CD4-positive, CD25-positive, alpha-beta regulatory T cell (primary cell): ENCODE measurements at regions not wholly inside any gene's neighbourhood (a gene's known extent, or its start where the extent isn't known, plus 50 kb on each side); places are given as distances from the start of the nearest gene placed in this dataset.

Experiments
- ATAC-seq, 2 donors: fragments of 150-1000 bp; cut with Tn5 transposase; one replicate each; pipeline ENCODE4 v1.10.0; 2021; ENCODE audit warnings: low read depth in 2 of 2, moderate number of reproducible peaks in 2 of 2, moderate library complexity in 1 of 2
- DNase-seq, 3 donors: peaks; one replicate each; pipeline versions ENCODE4 v3.0.0 to v3.0.0-alpha.2; 2012 to 2022; ENCODE audit warnings: mixed read lengths in 1 of 3
- H3K27ac ChIP-seq: one replicate; pipeline ENCODE4 v1.7.0; 2013; ENCODE audit warnings: mild to moderate bottlenecking, low read length; ENCODE audit not compliant: insufficient read depth, poor library complexity, severe bottlenecking
- H3K27me3 ChIP-seq: one replicate; pipeline ENCODE4 v1.7.0; 2013; ENCODE audit warnings: low read length; ENCODE audit not compliant: control insufficient read depth, insufficient read depth
- H3K36me3 ChIP-seq: one replicate; pipeline ENCODE4 v1.7.0; 2013; ENCODE audit warnings: mild to moderate bottlenecking, low read length, moderate library complexity; ENCODE audit not compliant: control insufficient read depth, insufficient read depth
- H3K4me1 ChIP-seq: 2 replicates; pipeline ENCODE4 v1.7.0; 2013; ENCODE audit warnings: mild to moderate bottlenecking, low read length; ENCODE audit not compliant: insufficient read depth, control insufficient read depth, poor library complexity, severe bottlenecking
- H3K4me3 ChIP-seq: one replicate; pipeline ENCODE4 v1.7.0; 2013; ENCODE audit warnings: low read depth, mild to moderate bottlenecking, low read length, moderate library complexity
- H3K9me3 ChIP-seq, 2 experiments: 1 replicate in 1 of 2; 2 replicates in 1 of 2; pipeline ENCODE4 v1.7.0; 2013; ENCODE audit warnings: low read length in 2 of 2, mild to moderate bottlenecking in 1 of 2, moderate library complexity in 1 of 2; ENCODE audit not compliant: control insufficient read depth in 2 of 2
- H3K27ac Mint-ChIP-seq, 3 donors: one replicate each; pipeline ENCODE4 v1.8.0; 2020 to 2022; ENCODE audit warnings: mild to moderate bottlenecking in 3 of 3, mixed read lengths in 3 of 3, moderate library complexity in 2 of 3
- H3K27me3 Mint-ChIP-seq: one replicate; pipeline ENCODE4 v1.8.0; 2022; ENCODE audit warnings: mild to moderate bottlenecking, mixed read lengths
- H3K36me3 Mint-ChIP-seq: one replicate; pipeline ENCODE4 v1.8.0; 2020; ENCODE audit warnings: mixed read lengths
- H3K4me1 Mint-ChIP-seq, 4 donors: one replicate each; pipeline ENCODE4 v1.8.0; 2020 to 2022; ENCODE audit warnings: mixed read lengths in 4 of 4, mild to moderate bottlenecking in 1 of 4
- H3K4me3 Mint-ChIP-seq, 4 donors: one replicate each; pipeline ENCODE4 v1.8.0; 2020 to 2022; ENCODE audit warnings: mild to moderate bottlenecking in 4 of 4, mixed read lengths in 4 of 4, moderate library complexity in 3 of 4
- H3K9me3 Mint-ChIP-seq, 7 donors: one replicate each; pipeline ENCODE4 v1.8.0; 2020 to 2022; ENCODE audit warnings: mixed read lengths in 7 of 7, mild to moderate bottlenecking in 3 of 7, moderate library complexity in 2 of 7

DNA sequence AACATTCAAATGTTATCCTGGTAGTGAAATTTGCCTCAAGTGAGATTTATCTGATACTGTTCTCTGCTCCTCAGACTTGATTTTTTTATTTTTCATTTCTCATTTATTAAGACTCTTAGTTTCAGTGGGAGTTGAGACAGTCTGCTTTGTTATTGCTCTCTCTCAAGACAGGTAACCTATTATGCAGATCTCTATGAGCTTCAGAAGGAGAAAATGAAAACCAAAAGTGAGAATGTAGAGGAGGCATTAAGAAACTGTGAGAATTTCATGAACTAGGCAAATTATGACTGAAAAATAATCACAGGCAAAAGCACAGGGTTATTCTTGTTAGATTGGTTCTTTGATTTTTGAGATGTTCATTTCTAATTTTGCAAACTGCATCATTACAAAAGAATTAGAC, 290.0 kb upstream of the CHORDC1 start:
- no peak overlapping the region for H3K4me3 Mint-ChIP-seq
- ATAC-seq = no peak
- no peak for DNase-seq
- no peaks in the 10 kb centered on the region for H3K4me1 Mint-ChIP-seq
- H3K4me3 ChIP-seq = no peak overlapping the region
- no peaks in the 10 kb centered on the region for H3K36me3 ChIP-seq
- H3K27me3 Mint-ChIP-seq = no peaks in the 10 kb centered on the region
- no peak overlapping the region for H3K27ac ChIP-seq
- no peaks in the 10 kb centered on the region for H3K9me3 ChIP-seq
- peaks cover 0 to 7% (median 2%) of the 10 kb centered on the region in 7 donors for H3K9me3 Mint-ChIP-seq
- no peak overlapping the region for H3K27ac Mint-ChIP-seq
- no peaks in the 10 kb centered on the region for H3K27me3 ChIP-seq
- no peaks in the 10 kb centered on the region for H3K4me1 ChIP-seq
- H3K36me3 Mint-ChIP-seq = no peaks in the 10 kb centered on the region

DNA sequence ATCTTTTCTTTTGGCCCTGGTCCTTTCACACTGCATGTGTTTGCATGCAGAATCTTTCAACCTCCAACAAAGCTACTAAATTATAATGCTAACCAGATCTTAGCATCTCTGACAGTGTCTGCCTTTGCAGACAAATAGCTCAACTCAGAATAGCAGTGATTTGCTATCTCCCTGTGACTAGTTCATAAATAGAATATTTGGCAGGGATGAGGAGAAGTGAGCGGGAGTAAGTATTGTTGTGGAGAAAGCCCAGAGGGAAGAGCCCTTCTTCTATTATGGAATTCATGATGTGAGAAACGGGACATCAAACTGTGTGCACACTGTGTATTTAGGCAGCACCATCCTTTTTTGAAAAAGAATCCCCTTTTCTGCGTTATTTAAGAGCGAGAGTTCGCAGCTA, 288.0 kb upstream of the CHORDC1 start:
- Histone ChIP-seq H3K27ac (no peak overlapping the region), H3K27me3 (no peaks in the 10 kb centered on the region), H3K4me3 (no peak overlapping the region), H3K4me1 (no peaks in the 10 kb centered on the region), H3K9me3 (no peaks in the 10 kb centered on the region), H3K36me3 (no peaks in the 10 kb centered on the region)
- ATAC-seq (no peak), DNase-seq (no peak)
- no peaks in the 10 kb centered on the region for H3K4me1 Mint-ChIP-seq
- no peak overlapping the region for H3K27ac Mint-ChIP-seq
- peaks cover 0 to 7% (median 3%) of the 10 kb centered on the region in 7 donors for H3K9me3 Mint-ChIP-seq
- no peak overlapping the region for H3K4me3 Mint-ChIP-seq
- no peaks in the 10 kb centered on the region for H3K36me3 Mint-ChIP-seq
- H3K27me3 Mint-ChIP-seq = no peaks in the 10 kb centered on the region

GRCh38 chr11:90500922-90501568, 278.2 kb upstream of the CHORDC1 start:
- ATAC-seq (no peak), DNase-seq (no peak)
- Histone ChIP-seq H3K27me3 (no peaks in the 10 kb centered on the region), H3K27ac (no peak overlapping the region), H3K36me3 (no peaks in the 10 kb centered on the region), H3K4me1 (no peaks in the 10 kb centered on the region), H3K4me3 (no peak overlapping the region), H3K9me3 (no peaks in the 10 kb centered on the region)
- Mint-ChIP-seq H3K9me3 (peaks cover 0 to 13% (median 6%) of the 10 kb centered on the region in 7 donors), H3K27me3 (no peaks in the 10 kb centered on the region), H3K4me1 (no peaks in the 10 kb centered on the region), H3K36me3 (no peaks in the 10 kb centered on the region), H3K4me3 (no peak overlapping the region), H3K27ac (no peak overlapping the region)

GRCh38 chr11:90496722-90497121, 273.9 kb upstream of the CHORDC1 start:
- Mint-ChIP-seq H3K4me3 (no peak overlapping the region), H3K36me3 (no peaks in the 10 kb centered on the region)

DNA sequence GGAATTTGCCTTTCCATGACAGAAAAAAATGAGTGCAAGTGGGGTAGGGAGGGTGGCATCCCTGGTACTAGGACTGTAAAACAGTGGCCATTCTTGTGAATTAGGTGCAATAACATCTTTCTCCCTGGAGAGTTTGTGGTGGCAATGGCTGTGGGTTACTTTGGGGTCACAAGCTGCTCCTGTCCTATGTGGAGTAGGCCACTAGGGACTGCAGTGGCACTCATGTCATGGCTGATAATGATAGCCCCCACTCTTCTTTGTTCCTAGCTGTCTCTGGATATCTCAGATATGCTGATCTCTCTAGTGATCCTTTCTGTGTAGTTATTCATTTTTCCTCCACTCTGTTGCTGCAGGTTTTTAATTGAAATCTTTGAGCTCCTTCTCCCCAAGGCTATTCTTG, 270.5 kb upstream of the CHORDC1 start:
- H3K4me3 ChIP-seq = no peak overlapping the region
- H3K9me3 ChIP-seq = no peaks in the 10 kb centered on the region
- H3K27ac Mint-ChIP-seq = no peak overlapping the region
- no peak overlapping the region for H3K27ac ChIP-seq
- no peak overlapping the region for H3K4me3 Mint-ChIP-seq
- no peaks in the 10 kb centered on the region for H3K27me3 Mint-ChIP-seq
- H3K27me3 ChIP-seq = no peaks in the 10 kb centered on the region
- H3K4me1 ChIP-seq = no peaks in the 10 kb centered on the region
- H3K36me3 ChIP-seq = no peaks in the 10 kb centered on the region
- H3K9me3 Mint-ChIP-seq = peaks cover 0 to 14% (median 6%) of the 10 kb centered on the region in 7 donors
- no peaks in the 10 kb centered on the region for H3K36me3 Mint-ChIP-seq
- ATAC-seq (no peak), DNase-seq (no peak)
- peaks cover 0 to 2% (median 0%) of the 10 kb centered on the region in 4 donors for H3K4me1 Mint-ChIP-seq

More at GRCh38 chr11:90496722-90497121, 273.9 kb upstream of the CHORDC1 start:
- Histone ChIP-seq H3K4me1 (no peaks in the 10 kb centered on the region), H3K4me3 (no peak overlapping the region), H3K36me3 (no peaks in the 10 kb centered on the region), H3K27me3 (no peaks in the 10 kb centered on the region), H3K27ac (no peak overlapping the region), H3K9me3 (no peaks in the 10 kb centered on the region)
- ATAC-seq = no peak
- Mint-ChIP-seq H3K4me1 (no peaks in the 10 kb centered on the region), H3K27me3 (no peaks in the 10 kb centered on the region), H3K27ac (no peak overlapping the region), H3K9me3 (peaks cover 0 to 14% (median 4%) of the 10 kb centered on the region in 7 donors)
- DNase-seq = no peak

DNA sequence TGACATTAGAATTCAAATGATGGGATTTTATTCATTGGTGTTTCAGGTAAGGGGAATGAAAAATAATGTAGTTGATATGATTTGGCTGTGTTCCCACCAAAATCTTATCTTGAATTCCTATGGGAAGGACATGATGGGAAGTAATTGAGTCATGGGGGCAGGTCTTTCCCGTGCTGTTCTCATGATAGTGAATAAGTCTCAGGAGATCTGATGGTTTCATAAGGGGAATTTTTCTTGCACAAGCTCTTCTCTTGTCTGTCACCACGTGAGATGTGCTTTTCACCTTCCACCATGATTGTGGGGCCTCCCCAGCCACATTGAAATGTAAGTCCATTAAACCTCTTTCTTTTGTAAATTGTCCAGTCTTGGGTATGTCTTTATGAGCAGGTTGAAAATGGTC, 268.6 kb upstream of the CHORDC1 start:
- Mint-ChIP-seq H3K4me3 (no peak overlapping the region), H3K9me3 (peaks cover 0 to 6% (median 0%) of the 10 kb centered on the region in 7 donors), H3K27me3 (no peaks in the 10 kb centered on the region), H3K4me1 (peaks cover 0 to 2% (median 0%) of the 10 kb centered on the region in 4 donors), H3K27ac (no peak overlapping the region), H3K36me3 (no peaks in the 10 kb centered on the region)
- no peak for DNase-seq
- Histone ChIP-seq H3K27me3 (no peaks in the 10 kb centered on the region), H3K9me3 (no peaks in the 10 kb centered on the region), H3K36me3 (no peaks in the 10 kb centered on the region), H3K27ac (no peak overlapping the region), H3K4me1 (no peaks in the 10 kb centered on the region), H3K4me3 (no peak overlapping the region)
- ATAC-seq = no peak

- Mint-ChIP-seq H3K36me3 (no peaks in the 10 kb centered on the region), H3K4me1 (no peaks in the 10 kb centered on the region), H3K27ac (no peak overlapping the region), H3K4me3 (no peak overlapping the region), H3K9me3 (peaks cover 0 to 5% (median 2%) of the 10 kb centered on the region in 7 donors), H3K27me3 (no peaks in the 10 kb centered on the region)
- H3K36me3 ChIP-seq = no peaks in the 10 kb centered on the region
- H3K9me3 ChIP-seq = no peaks in the 10 kb centered on the region
- DNase-seq (peak in 1 of 3 donors; percentile 51), ATAC-seq (no peak)
- no peaks in the 10 kb centered on the region for H3K4me1 ChIP-seq
- H3K27me3 ChIP-seq = no peaks in the 10 kb centered on the region
- H3K4me3 ChIP-seq = no peak overlapping the region
- no peak overlapping the region for H3K27ac ChIP-seq
These were observed 253.7 kb upstream of the CHORDC1 start for GRCh38 chr11:90476442-90477007.

- Mint-ChIP-seq H3K4me1 (no peaks in the 10 kb centered on the region), H3K27ac (no peak overlapping the region), H3K27me3 (no peaks in the 10 kb centered on the region), H3K9me3 (peaks cover 0 to 3% (median 0%) of the 10 kb centered on the region in 7 donors), H3K4me3 (no peak overlapping the region), H3K36me3 (no peaks in the 10 kb centered on the region)
- Histone ChIP-seq H3K4me1 (no peaks in the 10 kb centered on the region), H3K27me3 (no peaks in the 10 kb centered on the region), H3K36me3 (no peaks in the 10 kb centered on the region), H3K9me3 (no peaks in the 10 kb centered on the region), H3K4me3 (no peak overlapping the region), H3K27ac (no peak overlapping the region)
- DNase-seq (no peak), ATAC-seq (no peak)
These were observed 246.1 kb upstream of the CHORDC1 start for GRCh38 chr11:90468923-90469322.
